MM.1S (cell line): ENCODE measurements at regions not wholly inside any gene's neighbourhood (a gene's known extent, or its start where the extent isn't known, plus 50 kb on each side); places are given as distances from the start of the nearest gene placed in this dataset.

ENCODE experiments used
- EZH2 ChIP-seq: fragments of 300-600 bp; sonication (generic); optimal IDR thresholded peaks from 2 replicates; pipeline ENCODE3; 2017; ENCODE audit warnings: low read depth, mild to moderate bottlenecking, antibody characterized with exemption, low read length, mixed read lengths
- TF ChIP-seq, protein P1 (sequence below): fragments of 300-600 bp; sonication (generic); IDR thresholded peaks from 2 replicates; pipeline ENCODE4 v1.5.1; 2016; ENCODE audit warnings: antibody characterized with exemption, low read length, mixed read lengths

DNA sequence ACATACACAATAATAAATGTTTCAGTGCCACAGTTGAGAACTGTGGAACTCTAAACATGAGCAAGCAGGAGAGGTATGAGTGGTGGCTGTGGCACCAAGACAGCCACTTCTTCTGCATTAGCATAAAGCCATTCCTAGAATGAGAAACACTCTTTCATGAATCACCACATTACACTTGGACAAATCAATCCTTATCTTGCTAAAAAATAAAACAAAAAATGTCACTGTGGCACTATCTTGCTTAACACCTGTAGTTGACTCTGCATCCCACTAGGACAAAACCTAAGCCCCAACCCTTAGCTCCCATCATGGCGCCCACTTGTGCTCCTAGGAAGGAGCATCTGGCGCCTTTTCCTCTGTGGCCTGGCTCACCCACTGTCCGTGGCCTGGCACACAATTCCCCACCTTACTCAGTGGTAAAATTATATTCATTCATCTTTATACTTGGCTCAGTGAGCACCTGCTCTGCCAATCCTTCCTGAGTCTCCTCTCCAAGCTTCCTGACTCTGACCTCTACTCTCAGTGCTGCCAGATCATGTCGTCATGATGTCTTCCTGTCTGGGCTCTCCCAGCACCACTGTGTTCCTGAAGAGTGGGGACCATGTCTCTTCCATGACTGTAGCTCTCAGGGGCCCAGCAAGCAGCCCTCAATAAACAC, 272.9 kb downstream of the LNPK start:
- TF ChIP-seq EZH2 = no peak
- TF ChIP-seq, protein P1, sequence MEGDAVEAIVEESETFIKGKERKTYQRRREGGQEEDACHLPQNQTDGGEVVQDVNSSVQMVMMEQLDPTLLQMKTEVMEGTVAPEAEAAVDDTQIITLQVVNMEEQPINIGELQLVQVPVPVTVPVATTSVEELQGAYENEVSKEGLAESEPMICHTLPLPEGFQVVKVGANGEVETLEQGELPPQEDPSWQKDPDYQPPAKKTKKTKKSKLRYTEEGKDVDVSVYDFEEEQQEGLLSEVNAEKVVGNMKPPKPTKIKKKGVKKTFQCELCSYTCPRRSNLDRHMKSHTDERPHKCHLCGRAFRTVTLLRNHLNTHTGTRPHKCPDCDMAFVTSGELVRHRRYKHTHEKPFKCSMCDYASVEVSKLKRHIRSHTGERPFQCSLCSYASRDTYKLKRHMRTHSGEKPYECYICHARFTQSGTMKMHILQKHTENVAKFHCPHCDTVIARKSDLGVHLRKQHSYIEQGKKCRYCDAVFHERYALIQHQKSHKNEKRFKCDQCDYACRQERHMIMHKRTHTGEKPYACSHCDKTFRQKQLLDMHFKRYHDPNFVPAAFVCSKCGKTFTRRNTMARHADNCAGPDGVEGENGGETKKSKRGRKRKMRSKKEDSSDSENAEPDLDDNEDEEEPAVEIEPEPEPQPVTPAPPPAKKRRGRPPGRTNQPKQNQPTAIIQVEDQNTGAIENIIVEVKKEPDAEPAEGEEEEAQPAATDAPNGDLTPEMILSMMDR = no peak
